ENCODE measurements at regions not wholly inside any gene's neighbourhood (a gene's known extent, or its start where the extent isn't known, plus 50 kb on each side); places are given as distances from the start of the nearest gene placed in this dataset.

DNA sequence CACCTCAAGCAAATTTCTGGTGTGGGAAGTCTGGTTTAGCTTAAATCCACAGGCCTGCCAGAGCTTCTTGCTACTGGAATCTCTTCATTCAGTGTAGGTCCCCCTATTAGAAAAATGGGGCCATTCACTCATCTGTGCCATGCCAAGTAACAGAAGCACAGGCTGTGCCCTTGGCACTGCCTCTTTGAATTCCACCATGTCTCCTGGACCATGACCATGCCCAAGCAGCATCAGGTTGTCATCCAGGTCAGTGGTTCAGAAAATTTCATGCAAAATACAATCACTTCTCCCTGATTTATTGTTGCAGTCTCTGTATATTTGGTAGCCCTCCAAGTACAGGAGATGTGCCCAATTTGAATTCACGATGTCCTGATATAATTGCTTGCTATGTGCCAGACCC, 602.1 kb upstream of the ZNF385D start:
- no peaks in the 10 kb centered on the region for H3K4me1 ChIP-seq
- no peaks in the 10 kb centered on the region for H3K9me3 ChIP-seq
- no peaks in the 10 kb centered on the region for H3K27me3 ChIP-seq
- no peak overlapping the region for H3K4me3 ChIP-seq
- no peak for DNase-seq
- H3K27ac ChIP-seq = no peak overlapping the region
- H3K36me3 ChIP-seq = no peaks in the 10 kb centered on the region
- TF ChIP-seq, protein P1, sequence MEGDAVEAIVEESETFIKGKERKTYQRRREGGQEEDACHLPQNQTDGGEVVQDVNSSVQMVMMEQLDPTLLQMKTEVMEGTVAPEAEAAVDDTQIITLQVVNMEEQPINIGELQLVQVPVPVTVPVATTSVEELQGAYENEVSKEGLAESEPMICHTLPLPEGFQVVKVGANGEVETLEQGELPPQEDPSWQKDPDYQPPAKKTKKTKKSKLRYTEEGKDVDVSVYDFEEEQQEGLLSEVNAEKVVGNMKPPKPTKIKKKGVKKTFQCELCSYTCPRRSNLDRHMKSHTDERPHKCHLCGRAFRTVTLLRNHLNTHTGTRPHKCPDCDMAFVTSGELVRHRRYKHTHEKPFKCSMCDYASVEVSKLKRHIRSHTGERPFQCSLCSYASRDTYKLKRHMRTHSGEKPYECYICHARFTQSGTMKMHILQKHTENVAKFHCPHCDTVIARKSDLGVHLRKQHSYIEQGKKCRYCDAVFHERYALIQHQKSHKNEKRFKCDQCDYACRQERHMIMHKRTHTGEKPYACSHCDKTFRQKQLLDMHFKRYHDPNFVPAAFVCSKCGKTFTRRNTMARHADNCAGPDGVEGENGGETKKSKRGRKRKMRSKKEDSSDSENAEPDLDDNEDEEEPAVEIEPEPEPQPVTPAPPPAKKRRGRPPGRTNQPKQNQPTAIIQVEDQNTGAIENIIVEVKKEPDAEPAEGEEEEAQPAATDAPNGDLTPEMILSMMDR (IDR thresholded peaks at IDR 0.05) = no peak
- intact Hi-C loops (cut with DNase I; ENCODE audit: low total_unique reads) = no loop called here

DNA sequence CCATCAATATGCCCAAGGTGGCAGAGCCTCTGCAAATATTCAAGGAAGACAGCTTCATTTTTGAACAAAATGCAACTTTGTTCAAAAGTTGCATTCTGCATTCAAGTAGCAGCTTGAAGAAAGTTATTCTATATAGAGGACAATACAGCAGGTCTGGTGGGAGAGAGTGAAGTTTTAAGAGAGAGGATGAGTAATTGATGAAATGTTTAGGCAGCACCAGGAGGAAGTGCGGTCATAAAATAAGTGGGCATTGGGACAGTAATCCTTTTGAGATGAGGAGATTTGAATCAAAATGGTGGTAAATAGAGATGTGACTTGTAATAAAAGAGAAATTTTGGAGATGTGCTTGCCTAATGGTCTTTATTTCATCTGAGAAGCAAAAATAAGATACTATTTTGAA, 607.3 kb upstream of the ZNF385D start:
- TF ChIP-seq, protein P1 (IDR thresholded peaks at IDR 0.05) = no peak

DNA sequence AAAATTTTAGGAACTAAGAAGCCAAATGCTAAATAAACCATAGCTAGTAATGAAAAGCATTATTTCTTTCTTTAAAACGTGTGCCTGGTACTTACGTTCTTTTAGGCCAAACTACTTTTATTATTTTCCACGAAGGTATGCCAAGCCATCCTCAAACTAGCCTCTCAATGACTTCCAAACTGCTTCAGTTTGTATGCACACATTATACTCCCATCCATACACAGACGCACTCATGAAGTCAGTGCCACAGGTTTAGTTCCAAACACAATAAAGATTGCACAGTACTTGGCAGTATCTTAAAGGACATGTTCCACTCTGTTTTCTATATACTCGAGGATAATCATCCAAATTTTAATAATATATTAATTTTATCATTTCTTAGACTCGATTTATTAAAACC, 609.2 kb upstream of the ZNF385D start:
- DNase-seq = no peak
- intact Hi-C loops (cut with DNase I; ENCODE audit: low total_unique reads) = no loop called here

More for the DNA sequence above, 607.3 kb upstream of the ZNF385D start:
- Histone ChIP-seq H3K27me3 (no peaks in the 10 kb centered on the region), H3K27ac (no peak overlapping the region), H3K4me1 (no peaks in the 10 kb centered on the region), H3K4me3 (no peak overlapping the region), H3K36me3 (no peaks in the 10 kb centered on the region), H3K9me3 (no peaks in the 10 kb centered on the region)
- intact Hi-C loops (cut with DNase I; ENCODE audit: low total_unique reads) = no loop called here
- no peak for DNase-seq

DNA sequence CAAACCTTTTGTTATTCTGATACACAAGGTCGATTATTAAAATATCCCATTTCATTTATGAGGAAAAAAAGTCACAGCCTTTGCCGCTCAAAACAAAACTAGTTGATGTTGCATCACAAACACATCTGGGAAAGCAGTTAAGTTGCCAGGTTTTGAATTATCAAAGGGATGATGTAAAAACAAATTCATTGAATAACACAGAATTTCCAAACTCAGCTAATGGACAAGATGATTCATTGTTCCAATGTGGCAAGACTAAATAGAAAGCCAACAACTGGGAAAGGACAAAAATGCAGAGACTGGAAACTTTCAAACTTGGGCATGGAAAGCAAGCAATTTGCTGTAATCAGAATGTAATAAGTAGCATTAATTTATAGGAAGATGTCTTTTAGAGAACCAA, 610.0 kb upstream of the ZNF385D start:
- no peaks in the 10 kb centered on the region for H3K4me1 ChIP-seq
- H3K27ac ChIP-seq = no peak overlapping the region
- no peak for DNase-seq
- H3K27me3 ChIP-seq = no peaks in the 10 kb centered on the region
- TF ChIP-seq, protein P1 (IDR thresholded peaks at IDR 0.05) = no peak
- no peak overlapping the region for H3K4me3 ChIP-seq
- intact Hi-C loops (cut with DNase I; ENCODE audit: low total_unique reads) = no loop called here
- no peaks in the 10 kb centered on the region for H3K9me3 ChIP-seq
- no peaks in the 10 kb centered on the region for H3K36me3 ChIP-seq

More for the DNA sequence above, 609.2 kb upstream of the ZNF385D start:
- Histone ChIP-seq H3K4me1 (no peaks in the 10 kb centered on the region), H3K9me3 (no peaks in the 10 kb centered on the region), H3K27ac (no peak overlapping the region), H3K36me3 (no peaks in the 10 kb centered on the region), H3K27me3 (no peaks in the 10 kb centered on the region), H3K4me3 (no peak overlapping the region)
- TF ChIP-seq, protein P1 (IDR thresholded peaks at IDR 0.05) = no peak

DNA sequence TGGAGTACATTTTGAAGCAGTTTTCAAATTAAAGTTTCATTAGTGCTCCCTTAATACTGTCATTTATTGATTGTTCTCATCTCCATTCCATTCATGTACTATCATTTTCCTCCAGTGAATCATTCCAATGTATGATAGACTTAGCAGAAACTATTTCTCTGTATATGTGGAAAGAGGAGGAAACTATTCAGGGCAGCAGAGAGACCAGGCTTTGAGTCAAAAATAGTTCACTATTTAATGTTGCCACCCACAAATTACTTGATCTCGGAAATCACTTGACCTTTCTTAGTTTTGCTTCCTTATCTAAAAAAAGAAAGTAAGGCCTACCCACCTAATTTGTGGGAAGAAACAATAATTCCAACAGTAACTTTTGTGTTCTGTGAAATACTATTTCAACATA, 610.5 kb upstream of the ZNF385D start:
- H3K9me3 ChIP-seq = no peaks in the 10 kb centered on the region
- DNase-seq = no peak
- no peak overlapping the region for H3K4me3 ChIP-seq
- no peaks in the 10 kb centered on the region for H3K36me3 ChIP-seq
- no peak overlapping the region for H3K27ac ChIP-seq
- TF ChIP-seq, protein P1 (IDR thresholded peaks at IDR 0.05) = no peak
- intact Hi-C loops (cut with DNase I; ENCODE audit: low total_unique reads) = no loop called here
- no peaks in the 10 kb centered on the region for H3K4me1 ChIP-seq
- no peaks in the 10 kb centered on the region for H3K27me3 ChIP-seq

DNA sequence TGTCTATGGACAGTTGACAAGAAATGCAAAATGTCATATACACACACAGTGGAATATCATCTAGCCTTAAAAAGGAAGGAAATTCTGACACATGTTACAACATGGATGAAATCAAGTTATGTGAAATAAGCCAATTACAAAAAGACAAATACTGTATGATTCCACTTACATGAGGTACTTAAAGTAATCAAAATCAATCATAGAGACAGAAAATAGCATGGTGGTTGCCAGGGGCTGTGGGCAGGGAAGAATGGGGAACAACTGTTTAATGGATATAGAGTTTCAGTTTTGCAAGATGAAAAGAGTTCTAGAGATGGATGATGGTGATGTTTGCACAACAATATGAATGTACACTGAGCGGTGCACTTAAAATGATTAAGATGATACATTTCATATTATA, 613.8 kb upstream of the ZNF385D start:
- no peaks in the 10 kb centered on the region for H3K4me1 ChIP-seq
- intact Hi-C loops (cut with DNase I; ENCODE audit: low total_unique reads) = no loop called here
- no peaks in the 10 kb centered on the region for H3K27me3 ChIP-seq
- no peak overlapping the region for H3K27ac ChIP-seq
- no peak overlapping the region for H3K4me3 ChIP-seq
- DNase-seq = no peak
- no peaks in the 10 kb centered on the region for H3K36me3 ChIP-seq
- TF ChIP-seq, protein P1 (IDR thresholded peaks at IDR 0.05) = no peak
- H3K9me3 ChIP-seq = no peaks in the 10 kb centered on the region

All from tibial artery (tissue), 4 donors.